Fibroblast of lung (primary cell): ENCODE measurements at regions not wholly inside any gene's neighbourhood (a gene's known extent, or its start where the extent isn't known, plus 50 kb on each side); places are given as distances from the start of the nearest gene placed in this dataset.

ENCODE experiments used
- CTCF ChIP-seq, 2 donors: IDR thresholded peaks in 1 of 2; conservative IDR thresholded peaks in 1 of 2; 1 replicate in 1 of 2; 2 replicates in 1 of 2; pipeline ENCODE4 v1.5.1; 2011 to 2012; ENCODE audit warnings: low read length in 2 of 2, control low read depth in 1 of 2, inconsistent platforms in 1 of 2, low read depth in 1 of 2, mild to moderate bottlenecking in 1 of 2
- EZH2 ChIP-seq: IDR thresholded peaks from 2 replicates; pipeline ENCODE4 v1.5.1; 2012; ENCODE audit warnings: low read length, control low read depth, mild to moderate bottlenecking; ENCODE audit errors: missing control alignments

GRCh38 chr1:14321422-14321821 lies 277.1 kb upstream of the KAZN start:
- TF ChIP-seq EZH2 (no peak), CTCF (conservative IDR thresholded peaks at IDR 0.05 in 1 of 2, IDR thresholded peaks at IDR 0.05 in 1 of 2; ENCODE audit: low read depth in 1 of 2, low read length in 2 of 2) (no peak)
